SH-SY5Y (cell line): ENCODE measurements at regions not wholly inside any gene's neighbourhood (a gene's known extent, or its start where the extent isn't known, plus 50 kb on each side); places are given as distances from the start of the nearest gene placed in this dataset.

Experiments used
- GATA2 ChIP-seq: IDR thresholded peaks from 2 replicates; pipeline ENCODE4 v1.6.1; 2011; ENCODE audit warnings: mild to moderate bottlenecking, low read depth, low read length
- GATA3 ChIP-seq: IDR thresholded peaks from 2 replicates; pipeline ENCODE4 v1.6.1; 2011; ENCODE audit warnings: low read depth, mild to moderate bottlenecking, low read length, moderate library complexity

GRCh38 chr10:65491799-65492198, 1434.0 kb upstream of the LRRTM3 start:
- no peak for TF ChIP-seq GATA3
- no peak for TF ChIP-seq GATA2
